Gastrocnemius medialis (tissue), 4 donors: ENCODE measurements at regions not wholly inside any gene's neighbourhood (a gene's known extent, or its start where the extent isn't known, plus 50 kb on each side); places are given as distances from the start of the nearest gene placed in this dataset.

Experiments
- ATAC-seq, 2 donors: fragments of 150-250 bp; one replicate each; pipeline ENCODE4 v1.9.1; 2016
- DNase-seq, 2 donors: peaks; one replicate each; pipeline ENCODE4 v3.0.0-alpha.2; 2019
- H3K27ac ChIP-seq, 4 donors: fragments of 200-600 bp; sonication (generic); 1 replicate in 1 of 4; 2 replicates in 3 of 4; pipeline ENCODE4 v1.5.1; 2016 to 2018; ENCODE audit warnings: mild to moderate bottlenecking in 2 of 4, moderate library complexity in 1 of 4
- H3K27me3 ChIP-seq, 3 donors: fragments of 200-600 bp; sonication (generic) in 2 of 3; 1 replicate in 1 of 3; 2 replicates in 2 of 3; pipeline versions ENCODE4 v1.5.1 to v1.6.0; 2016 to 2019; ENCODE audit warnings: mild to moderate bottlenecking in 1 of 3, moderate library complexity in 1 of 3
- H3K36me3 ChIP-seq, 2 donors: fragments of 200-600 bp; sonication (generic) in 1 of 2; one replicate each; pipeline ENCODE4 v1.5.1; 2017 to 2018
- H3K4me1 ChIP-seq, 2 donors: fragments of 200-600 bp; sonication (generic) in 1 of 2; one replicate each; pipeline ENCODE4 v1.5.1; 2016 to 2017; ENCODE audit warnings: mild to moderate bottlenecking in 2 of 2
- H3K4me3 ChIP-seq, 4 donors: fragments of 200-600 bp; sonication (generic) in 3 of 4; 1 replicate in 1 of 4; 2 replicates in 3 of 4; pipeline ENCODE4 v1.5.1; 2016 to 2019; ENCODE audit warnings: mild to moderate bottlenecking in 2 of 4
- H3K9me3 ChIP-seq, 3 donors: fragments of 200-600 bp; sonication (generic) in 2 of 3; 1 replicate in 1 of 3; 2 replicates in 2 of 3; pipeline ENCODE4 v1.5.1; 2016 to 2019
- CTCF ChIP-seq, 5 experiments: fragments of 450-650 bp in 3 of 5; fragments of 200-600 bp in 2 of 5; sonication (generic) in 2 of 5; IDR thresholded peaks in 4 of 5; conservative IDR thresholded peaks in 1 of 5; 1 replicate in 4 of 5; 2 replicates in 1 of 5; pipeline ENCODE4 v1.5.1; 2016 to 2019; ENCODE audit warnings: antibody characterized with exemption in 5 of 5, mild to moderate bottlenecking in 3 of 5, moderate library complexity in 3 of 5
- POLR2A ChIP-seq, 2 donors: fragments of 450-650 bp; IDR thresholded peaks; one replicate each; pipeline ENCODE4 v1.6.1; 2017; ENCODE audit warnings: antibody characterized with exemption in 2 of 2, mild to moderate bottlenecking in 2 of 2, moderate library complexity in 2 of 2
- in situ Hi-C, 4 donors: fragments of 200-750 bp; cut with MboI; loops; one replicate each; pipeline versions ENCODE4 v1.15.0 to v1.8.0; 2017; ENCODE audit warnings: low sequenced_read_pairs in 4 of 4
- intact Hi-C: fragments of 100-400 bp; cut with DNase I; formaldehyde crosslinking; loops from one replicate; pipeline ENCODE4 v1.15.1; 2023; ENCODE audit warnings: low total_unique reads

- DNase-seq (no peak), ATAC-seq (no peak)
- Histone ChIP-seq H3K4me3 (no peak overlapping the region), H3K36me3 (no peaks in the 10 kb centered on the region), H3K9me3 (no peaks in the 10 kb centered on the region), H3K27me3 (no peaks in the 10 kb centered on the region), H3K4me1 (no peaks in the 10 kb centered on the region), H3K27ac (no peak overlapping the region)
- intact Hi-C loops (no loop called here), in situ Hi-C loops (no loop called here)
- TF ChIP-seq CTCF (IDR thresholded peaks at IDR 0.05 in 4 of 5, conservative IDR thresholded peaks at IDR 0.05 in 1 of 5) (no peak), POLR2A (IDR thresholded peaks at IDR 0.05) (no peak)
Observed at GRCh38 chr4:81988178-81988577, 385.6 kb downstream of the HNRNPD start.

- in situ Hi-C loops (no loop called here), intact Hi-C loops (no loop called here)
- no peak overlapping the region for H3K27ac ChIP-seq
- ATAC-seq = no peak
- TF ChIP-seq CTCF (IDR thresholded peaks at IDR 0.05 in 4 of 5, conservative IDR thresholded peaks at IDR 0.05 in 1 of 5) (no peak), POLR2A (IDR thresholded peaks at IDR 0.05) (no peak)
- no peaks in the 10 kb centered on the region for H3K9me3 ChIP-seq
- H3K36me3 ChIP-seq = no peaks in the 10 kb centered on the region
- H3K27me3 ChIP-seq = no peaks in the 10 kb centered on the region
- DNase-seq = no peak
- no peak overlapping the region for H3K4me3 ChIP-seq
- H3K4me1 ChIP-seq = no peaks in the 10 kb centered on the region
Observed at GRCh38 chr4:81984746-81985145, 389.0 kb downstream of the HNRNPD start.

- in situ Hi-C loops = no loop called here
- no peak for DNase-seq
- TF ChIP-seq CTCF (IDR thresholded peaks at IDR 0.05 in 4 of 5, conservative IDR thresholded peaks at IDR 0.05 in 1 of 5) (no peak), POLR2A (IDR thresholded peaks at IDR 0.05) (no peak)
- H3K9me3 ChIP-seq = no peaks in the 10 kb centered on the region
- H3K4me1 ChIP-seq = no peaks in the 10 kb centered on the region
- no peak overlapping the region for H3K27ac ChIP-seq
- intact Hi-C loops = no loop called here
- no peaks in the 10 kb centered on the region for H3K36me3 ChIP-seq
- H3K27me3 ChIP-seq = no peaks in the 10 kb centered on the region
- no peak overlapping the region for H3K4me3 ChIP-seq
- no peak for ATAC-seq
Observed at GRCh38 chr4:81982846-81983540, 390.8 kb downstream of the HNRNPD start.

GRCh38 chr4:81981218-81981617 is 392.6 kb downstream of the HNRNPD start:
- DNase-seq (no peak), ATAC-seq (no peak)
- no peaks in the 10 kb centered on the region for H3K36me3 ChIP-seq
- no peaks in the 10 kb centered on the region for H3K4me1 ChIP-seq
- no peaks in the 10 kb centered on the region for H3K9me3 ChIP-seq
- no peak overlapping the region for H3K4me3 ChIP-seq
- intact Hi-C loops = no loop called here
- TF ChIP-seq CTCF (IDR thresholded peaks at IDR 0.05 in 4 of 5, conservative IDR thresholded peaks at IDR 0.05 in 1 of 5) (no peak), POLR2A (IDR thresholded peaks at IDR 0.05) (no peak)
- no peaks in the 10 kb centered on the region for H3K27me3 ChIP-seq
- in situ Hi-C loops = no loop called here
- no peak overlapping the region for H3K27ac ChIP-seq

GRCh38 chr4:81974523-81974922 is 399.3 kb downstream of the HNRNPD start:
- Histone ChIP-seq H3K4me3 (no peak overlapping the region), H3K4me1 (no peaks in the 10 kb centered on the region), H3K27ac (no peak overlapping the region), H3K36me3 (no peaks in the 10 kb centered on the region), H3K9me3 (no peaks in the 10 kb centered on the region), H3K27me3 (no peaks in the 10 kb centered on the region)
- no peak for DNase-seq
- intact Hi-C loops = no loop called here
- TF ChIP-seq CTCF (IDR thresholded peaks at IDR 0.05 in 4 of 5, conservative IDR thresholded peaks at IDR 0.05 in 1 of 5) (no peak), POLR2A (IDR thresholded peaks at IDR 0.05) (no peak)
- no peak for ATAC-seq
- in situ Hi-C loops = no loop called here
